SK-N-MC (cell line): ENCODE measurements at regions not wholly inside any gene's neighbourhood (a gene's known extent, or its start where the extent isn't known, plus 50 kb on each side); places are given as distances from the start of the nearest gene placed in this dataset.

Experiments used
- EZH2 ChIP-seq: fragments of 200-600 bp; sonication (generic); IDR thresholded peaks from one replicate; pipeline ENCODE4 v1.6.1; 2017; ENCODE audit warnings: antibody characterized with exemption
- POLR2AphosphoS5 ChIP-seq: IDR thresholded peaks from 2 replicates; pipeline ENCODE4 v1.6.1; 2012; ENCODE audit warnings: mild to moderate bottlenecking, low read depth, low read length, borderline replicate concordance

GRCh38 chr1:57882934-57883641, 459.2 kb upstream of the DAB1 start:
- TF ChIP-seq POLR2AphosphoS5 (no peak), EZH2 (no peak)
